ENCODE measurements at regions not wholly inside any gene's neighbourhood (a gene's known extent, or its start where the extent isn't known, plus 50 kb on each side); places are given as distances from the start of the nearest gene placed in this dataset.

- H3K4me1 ChIP-seq (ENCODE audit: insufficient read depth, low read length): no peaks in the 10 kb centered on the region
- H3K4me3 ChIP-seq (ENCODE audit: low read length): no peak overlapping the region
- 0 out of 2 replicates have a peak, but pooled peaks cover 4% of the 10 kb centered on the region for H3K9me3 ChIP-seq (ENCODE audit: insufficient read depth, low read depth, low read length)
- no peak overlapping the region for H3K27ac ChIP-seq (ENCODE audit: low read length)
- H3K27me3 ChIP-seq (ENCODE audit: insufficient read depth, low read length): no peaks in the 10 kb centered on the region
- no peak overlapping the region for H3K9ac ChIP-seq (ENCODE audit: low read depth, low read length)
- H3K36me3 ChIP-seq (ENCODE audit: insufficient read depth, low read depth, low read length): no peaks in the 10 kb centered on the region
These were observed 154.3 kb upstream of the ZFHX3 start for GRCh38 chr16:73202161-73202729.

- Histone ChIP-seq H3K9ac (ENCODE audit: low read depth, low read length) (no peak overlapping the region), H3K27me3 (ENCODE audit: insufficient read depth, low read length) (no peaks in the 10 kb centered on the region), H3K9me3 (ENCODE audit: insufficient read depth, low read depth, low read length) (0 out of 2 replicates have a peak, but pooled peaks cover 4% of the 10 kb centered on the region), H3K4me1 (ENCODE audit: insufficient read depth, low read length) (no peaks in the 10 kb centered on the region), H3K36me3 (ENCODE audit: insufficient read depth, low read depth, low read length) (no peaks in the 10 kb centered on the region), H3K4me3 (ENCODE audit: low read length) (no peak overlapping the region), H3K27ac (ENCODE audit: low read length) (no peak overlapping the region)
These were observed 151.3 kb upstream of the ZFHX3 start for GRCh38 chr16:73199214-73199613.

GRCh38 chr16:73198481-73198880, 150.6 kb upstream of the ZFHX3 start:
- Histone ChIP-seq H3K9ac (ENCODE audit: low read depth, low read length) (no peak overlapping the region), H3K4me1 (ENCODE audit: insufficient read depth, low read length) (no peaks in the 10 kb centered on the region), H3K27ac (ENCODE audit: low read length) (no peak overlapping the region), H3K9me3 (ENCODE audit: insufficient read depth, low read depth, low read length) (no peaks in the 10 kb centered on the region), H3K36me3 (ENCODE audit: insufficient read depth, low read depth, low read length) (no peaks in the 10 kb centered on the region), H3K27me3 (ENCODE audit: insufficient read depth, low read length) (no peaks in the 10 kb centered on the region), H3K4me3 (ENCODE audit: low read length) (no peak overlapping the region)

- Histone ChIP-seq H3K36me3 (ENCODE audit: insufficient read depth, low read depth, low read length) (no peaks in the 10 kb centered on the region), H3K4me3 (ENCODE audit: low read length) (no peak overlapping the region), H3K4me1 (ENCODE audit: insufficient read depth, low read length) (no peaks in the 10 kb centered on the region), H3K9me3 (ENCODE audit: insufficient read depth, low read depth, low read length) (no peaks in the 10 kb centered on the region), H3K27me3 (ENCODE audit: insufficient read depth, low read length) (peaks cover 8% of the 10 kb centered on the region; the same call in 1 of the 2 replicates), H3K27ac (ENCODE audit: low read length) (no peak overlapping the region), H3K9ac (ENCODE audit: low read depth, low read length) (no peak overlapping the region)
These were observed 149.7 kb upstream of the ZFHX3 start for GRCh38 chr16:73197598-73197997.

GRCh38 chr16:73196670-73197069, 148.7 kb upstream of the ZFHX3 start:
- Histone ChIP-seq H3K27me3 (ENCODE audit: insufficient read depth, low read length) (peaks cover 16% of the 10 kb centered on the region; the same call in 1 of the 2 replicates), H3K27ac (ENCODE audit: low read length) (no peak overlapping the region), H3K4me3 (ENCODE audit: low read length) (no peak overlapping the region), H3K9me3 (ENCODE audit: insufficient read depth, low read depth, low read length) (no peaks in the 10 kb centered on the region), H3K9ac (ENCODE audit: low read depth, low read length) (no peak overlapping the region), H3K4me1 (ENCODE audit: insufficient read depth, low read length) (no peaks in the 10 kb centered on the region), H3K36me3 (ENCODE audit: insufficient read depth, low read depth, low read length) (no peaks in the 10 kb centered on the region)

GRCh38 chr16:73193464-73193863, 145.5 kb upstream of the ZFHX3 start:
- Histone ChIP-seq H3K27ac (ENCODE audit: low read length) (no peak overlapping the region), H3K4me1 (ENCODE audit: insufficient read depth, low read length) (no peaks in the 10 kb centered on the region), H3K9ac (ENCODE audit: low read depth, low read length) (no peak overlapping the region), H3K36me3 (ENCODE audit: insufficient read depth, low read depth, low read length) (no peaks in the 10 kb centered on the region), H3K4me3 (ENCODE audit: low read length) (no peak overlapping the region), H3K27me3 (ENCODE audit: insufficient read depth, low read length) (peaks cover 28% of the 10 kb centered on the region; the same call in 1 of the 2 replicates), H3K9me3 (ENCODE audit: insufficient read depth, low read depth, low read length) (no peaks in the 10 kb centered on the region)

- Histone ChIP-seq H3K4me1 (ENCODE audit: insufficient read depth, low read length) (no peaks in the 10 kb centered on the region), H3K27ac (ENCODE audit: low read length) (no peak overlapping the region), H3K4me3 (ENCODE audit: low read length) (no peak overlapping the region), H3K36me3 (ENCODE audit: insufficient read depth, low read depth, low read length) (no peaks in the 10 kb centered on the region), H3K9ac (ENCODE audit: low read depth, low read length) (no peak overlapping the region), H3K9me3 (ENCODE audit: insufficient read depth, low read depth, low read length) (no peaks in the 10 kb centered on the region), H3K27me3 (ENCODE audit: insufficient read depth, low read length) (peaks cover 28% of the 10 kb centered on the region; the same call in 1 of the 2 replicates)
These were observed 144.4 kb upstream of the ZFHX3 start for GRCh38 chr16:73192232-73192894.

- Histone ChIP-seq H3K36me3 (ENCODE audit: insufficient read depth, low read depth, low read length) (no peaks in the 10 kb centered on the region), H3K9me3 (ENCODE audit: insufficient read depth, low read depth, low read length) (no peaks in the 10 kb centered on the region), H3K27ac (ENCODE audit: low read length) (no peak overlapping the region), H3K9ac (ENCODE audit: low read depth, low read length) (no peak overlapping the region), H3K4me3 (ENCODE audit: low read length) (no peak overlapping the region), H3K4me1 (ENCODE audit: insufficient read depth, low read length) (no peaks in the 10 kb centered on the region), H3K27me3 (ENCODE audit: insufficient read depth, low read length) (peaks cover 28% of the 10 kb centered on the region; the same call in 1 of the 2 replicates)
These were observed 143.7 kb upstream of the ZFHX3 start for GRCh38 chr16:73191660-73192046.

- Histone ChIP-seq H3K36me3 (ENCODE audit: insufficient read depth, low read depth, low read length) (no peaks in the 10 kb centered on the region), H3K4me1 (ENCODE audit: insufficient read depth, low read length) (no peaks in the 10 kb centered on the region), H3K27ac (ENCODE audit: low read length) (no peak overlapping the region), H3K9me3 (ENCODE audit: insufficient read depth, low read depth, low read length) (no peaks in the 10 kb centered on the region), H3K4me3 (ENCODE audit: low read length) (no peak overlapping the region), H3K27me3 (ENCODE audit: insufficient read depth, low read length) (peaks cover 28% of the 10 kb centered on the region; the same call in 1 of the 2 replicates), H3K9ac (ENCODE audit: low read depth, low read length) (no peak overlapping the region)
These were observed 143.0 kb upstream of the ZFHX3 start for GRCh38 chr16:73190688-73191659.

GRCh38 chr16:73190256-73190655, 142.3 kb upstream of the ZFHX3 start:
- Histone ChIP-seq H3K36me3 (ENCODE audit: insufficient read depth, low read depth, low read length) (no peaks in the 10 kb centered on the region), H3K9me3 (ENCODE audit: insufficient read depth, low read depth, low read length) (no peaks in the 10 kb centered on the region), H3K4me3 (ENCODE audit: low read length) (no peak overlapping the region), H3K27ac (ENCODE audit: low read length) (no peak overlapping the region), H3K27me3 (ENCODE audit: insufficient read depth, low read length) (peaks cover 28% of the 10 kb centered on the region; the same call in 1 of the 2 replicates), H3K9ac (ENCODE audit: low read depth, low read length) (no peak overlapping the region), H3K4me1 (ENCODE audit: insufficient read depth, low read length) (no peaks in the 10 kb centered on the region)

- H3K9me3 ChIP-seq (ENCODE audit: insufficient read depth, low read depth, low read length): no peaks in the 10 kb centered on the region
- H3K9ac ChIP-seq (ENCODE audit: low read depth, low read length): no peak overlapping the region
- no peaks in the 10 kb centered on the region for H3K36me3 ChIP-seq (ENCODE audit: insufficient read depth, low read depth, low read length)
- no peaks in the 10 kb centered on the region for H3K4me1 ChIP-seq (ENCODE audit: insufficient read depth, low read length)
- H3K4me3 ChIP-seq (ENCODE audit: low read length): no peak overlapping the region
- H3K27ac ChIP-seq (ENCODE audit: low read length): no peak overlapping the region
- peaks cover 28% of the 10 kb centered on the region; the same call in 1 of the 2 replicates for H3K27me3 ChIP-seq (ENCODE audit: insufficient read depth, low read length)
These were observed 141.2 kb upstream of the ZFHX3 start for GRCh38 chr16:73189136-73189535.

Measured in iPS-20b (cell line).